GM23338 (cell line): ENCODE measurements at regions not wholly inside any gene's neighbourhood (a gene's known extent, or its start where the extent isn't known, plus 50 kb on each side); places are given as distances from the start of the nearest gene placed in this dataset.

Experiments
- ATAC-seq: fragments of 200-7000 bp; cut with Tn5 transposase; 3 replicates; pipeline ENCODE4 v1.9.1; 2020
- DNase-seq: peaks from one replicate; pipeline ENCODE4 v3.0.0-alpha.2; 2015; ENCODE audit warnings: low spot score
- H2AFZ ChIP-seq: fragments of 200-600 bp; sonication (generic); 2 replicates; pipeline ENCODE4 v1.8.0; 2016; ENCODE audit warnings: antibody characterized with exemption, mild to moderate bottlenecking, moderate library complexity
- H3F3A ChIP-seq: fragments of 200-600 bp; sonication (generic); replicated peaks from 2 replicates; pipeline ENCODE4 v1.8.0; 2017; ENCODE audit warnings: antibody characterized with exemption, mixed run types, low read depth
- H3K27ac ChIP-seq: fragments of 200-600 bp; sonication (generic); 2 replicates; pipeline ENCODE4 v1.6.1; 2016; ENCODE audit warnings: low read depth
- H3K27me3 ChIP-seq: fragments of 200-600 bp; sonication (generic); 2 replicates; pipeline ENCODE4 v1.8.0; 2016; ENCODE audit warnings: mild to moderate bottlenecking, mixed run types, moderate library complexity; ENCODE audit not compliant: insufficient read depth
- H3K36me3 ChIP-seq: fragments of 200-600 bp; sonication (generic); 2 replicates; pipeline ENCODE4 v1.8.0; 2016; ENCODE audit warnings: mild to moderate bottlenecking; ENCODE audit not compliant: insufficient read depth
- H3K4me1 ChIP-seq: fragments of 200-600 bp; sonication (generic); 2 replicates; pipeline ENCODE4 v1.8.0; 2016; ENCODE audit warnings: mild to moderate bottlenecking, moderate library complexity; ENCODE audit not compliant: insufficient read depth
- H3K4me2 ChIP-seq: fragments of 200-600 bp; sonication (generic); 2 replicates; pipeline ENCODE4 v1.7.1; 2017; ENCODE audit warnings: mixed run types
- H3K4me3 ChIP-seq: fragments of 200-600 bp; sonication (generic); 2 replicates; pipeline ENCODE4 v1.6.1; 2016; ENCODE audit warnings: mixed run types
- H3K79me2 ChIP-seq: fragments of 200-600 bp; sonication (generic); replicated peaks from 2 replicates; pipeline ENCODE4 v1.8.0; 2017; ENCODE audit warnings: mild to moderate bottlenecking; ENCODE audit not compliant: insufficient read depth
- H3K9me2 ChIP-seq: fragments of 200-600 bp; sonication (generic); 2 replicates; pipeline ENCODE4 v1.8.0; 2017; ENCODE audit not compliant: insufficient read depth
- H4K20me1 ChIP-seq: fragments of 200-600 bp; sonication (generic); replicated peaks from 2 replicates; pipeline ENCODE4 v1.8.0; 2017; ENCODE audit warnings: mild to moderate bottlenecking; ENCODE audit not compliant: insufficient read depth
- H3K27ac Mint-ChIP-seq: 2 replicates; pipeline ENCODE4 v1.8.0; 2020; ENCODE audit warnings: inconsistent platforms, mild to moderate bottlenecking, moderate library complexity, mixed read lengths
- H3K27me3 Mint-ChIP-seq: 3 replicates; pipeline ENCODE4 v1.8.0; 2022; ENCODE audit warnings: low read depth, mild to moderate bottlenecking, moderate library complexity, mixed read lengths, inconsistent platforms; ENCODE audit not compliant: insufficient read depth, poor library complexity
- H3K36me3 Mint-ChIP-seq: 3 replicates; pipeline ENCODE4 v1.8.0; 2021; ENCODE audit warnings: low read depth, mild to moderate bottlenecking, inconsistent platforms, moderate library complexity, mixed read lengths
- H3K4me1 Mint-ChIP-seq: 3 replicates; pipeline ENCODE4 v1.8.0; 2020; ENCODE audit warnings: mild to moderate bottlenecking, inconsistent platforms, mixed read lengths
- H3K4me3 Mint-ChIP-seq: 3 replicates; pipeline ENCODE4 v1.8.0; 2021; ENCODE audit warnings: moderate library complexity, mild to moderate bottlenecking, inconsistent platforms, mixed read lengths
- H3K9me3 Mint-ChIP-seq: 3 replicates; pipeline ENCODE4 v1.8.0; 2020; ENCODE audit warnings: moderate library complexity, mild to moderate bottlenecking, inconsistent platforms, mixed read lengths
- CREB1 ChIP-seq: fragments of 250-450 bp; sonication (Bioruptor Pico); IDR thresholded peaks from 2 replicates; pipeline ENCODE4 v1.5.0; 2020; ENCODE audit warnings: low read depth, mild to moderate bottlenecking, moderate library complexity
- CTCF ChIP-seq, 2 experiments: fragments of 200-600 bp in 1 of 2; sonication (generic) in 1 of 2; conservative IDR thresholded peaks; 2 replicates each; pipeline versions ENCODE4 v1.5.1 to v1.6.1; 2016 to 2017; ENCODE audit warnings: antibody characterized with exemption in 2 of 2, low read depth in 2 of 2, mild to moderate bottlenecking in 2 of 2, moderate library complexity in 1 of 2
- ETS1 ChIP-seq: IDR thresholded peaks from 2 replicates; pipeline ENCODE4 v1.6.1; 2016; ENCODE audit warnings: antibody characterized with exemption
- EZH2 ChIP-seq: fragments of 200-600 bp; sonication (generic); IDR thresholded peaks from one replicate; pipeline ENCODE4 v1.8.0; 2017; ENCODE audit warnings: antibody characterized with exemption, mild to moderate bottlenecking, low read depth; ENCODE audit not compliant: unreplicated experiment
- EZH2phosphoT487 ChIP-seq: fragments of 200-600 bp; sonication (generic); IDR thresholded peaks from one replicate; pipeline ENCODE4 v1.8.1; 2018; ENCODE audit warnings: antibody characterized with exemption; ENCODE audit not compliant: unreplicated experiment
- JUNB ChIP-seq: IDR thresholded peaks from one replicate; pipeline ENCODE4 v1.6.1; 2016; ENCODE audit warnings: antibody characterized with exemption; ENCODE audit not compliant: unreplicated experiment
- NANOG ChIP-seq: IDR thresholded peaks from 2 replicates; pipeline ENCODE4 v1.6.1; 2016; ENCODE audit warnings: antibody characterized with exemption, borderline replicate concordance
- POLR2AphosphoS5 ChIP-seq: IDR thresholded peaks from 2 replicates; pipeline ENCODE4 v1.6.1; 2016; ENCODE audit warnings: antibody characterized with exemption, low read depth
- STAT1 ChIP-seq: IDR thresholded peaks from one replicate; pipeline ENCODE4 v1.6.1; 2016; ENCODE audit warnings: antibody characterized with exemption; ENCODE audit not compliant: unreplicated experiment
- ZNF114 ChIP-seq: fragments of 250-450 bp; sonication (Bioruptor Pico); IDR thresholded peaks from 2 replicates; pipeline ENCODE4 v1.5.0; 2020; ENCODE audit warnings: mild to moderate bottlenecking, moderate library complexity
- ZNF462 ChIP-seq: fragments of 250-450 bp; sonication (Bioruptor Pico); IDR thresholded peaks from 2 replicates; pipeline ENCODE4 v1.5.0; 2020; ENCODE audit warnings: mild to moderate bottlenecking, moderate library complexity

- TF ChIP-seq ZNF462 (CRISPR knock-in tag) = no peak
- TF ChIP-seq JUNB = no peak
- TF ChIP-seq CREB1 (CRISPR knock-in tag) = no peak
- TF ChIP-seq EZH2phosphoT487 = no peak
- no peak for TF ChIP-seq ZNF114 (CRISPR knock-in tag)
- TF ChIP-seq ETS1 = no peak
- TF ChIP-seq STAT1 = no peak
These were observed 112.8 kb upstream of the PLS3 start (continued) for GRCh38 chrX:115448146-115448545.

GRCh38 chrX:115449742-115450141 lies 111.2 kb upstream of the PLS3 start:
- H3K4me3 ChIP-seq = no peak overlapping the region
- H2AFZ ChIP-seq = no peak overlapping the region
- no peak for DNase-seq
- no peak overlapping the region for H3K27ac Mint-ChIP-seq
- no peaks in the 10 kb centered on the region for H3K27me3 ChIP-seq
- H3F3A ChIP-seq = no peaks in the 10 kb centered on the region
- no peaks in the 10 kb centered on the region for H3K9me2 ChIP-seq
- no peaks in the 10 kb centered on the region for H3K27me3 Mint-ChIP-seq
- H3K4me2 ChIP-seq = no peak overlapping the region
- H3K36me3 Mint-ChIP-seq = no peaks in the 10 kb centered on the region
- no peaks in the 10 kb centered on the region for H4K20me1 ChIP-seq
- no peaks in the 10 kb centered on the region for H3K9me3 Mint-ChIP-seq
- H3K36me3 ChIP-seq = no peaks in the 10 kb centered on the region
- no peak overlapping the region for H3K4me3 Mint-ChIP-seq
- H3K79me2 ChIP-seq = no peaks in the 10 kb centered on the region
- H3K4me1 Mint-ChIP-seq = no peaks in the 10 kb centered on the region
- H3K4me1 ChIP-seq = no peaks in the 10 kb centered on the region
- no peak overlapping the region for H3K27ac ChIP-seq
- no peak for ATAC-seq
- TF ChIP-seq NANOG (no peak), CREB1 (CRISPR knock-in tag) (no peak), POLR2AphosphoS5 (no peak), EZH2 (no peak), CTCF (conservative IDR thresholded peaks at IDR 0.05; ENCODE audit: low read depth in 2 of 2) (no peak), STAT1 (no peak), ETS1 (no peak), EZH2phosphoT487 (no peak)
